Heart left ventricle (tissue), 16 donors: ENCODE measurements at regions not wholly inside any gene's neighbourhood (a gene's known extent, or its start where the extent isn't known, plus 50 kb on each side); places are given as distances from the start of the nearest gene placed in this dataset.

Experiments
- ATAC-seq, 4 donors: fragments of 200-7000 bp; cut with Tn5 transposase; one replicate each; pipeline ENCODE4 v1.9.1; 2020 to 2022; ENCODE audit warnings: moderate library complexity in 4 of 4, mild to moderate bottlenecking in 3 of 4, moderate number of reproducible peaks in 1 of 4
- DNase-seq, 5 donors: peaks; one replicate each; pipeline ENCODE4 v3.0.0-alpha.2; 2020
- H3K27ac ChIP-seq, 12 donors: fragments of 200-600 bp; sonication (generic) in 4 of 12; one replicate each; pipeline versions ENCODE4 v1.5.0 to v1.8.0; 2016 to 2022; ENCODE audit warnings: mild to moderate bottlenecking in 2 of 12
- H3K27me3 ChIP-seq, 9 donors: fragments of 200-600 bp; sonication (generic) in 2 of 9; one replicate each; pipeline versions ENCODE4 v1.5.1 to v1.8.0; 2016 to 2022; ENCODE audit warnings: mild to moderate bottlenecking in 3 of 9
- H3K36me3 ChIP-seq, 9 donors: fragments of 200-600 bp; sonication (generic) in 2 of 9; one replicate each; pipeline versions ENCODE4 v1.5.0 to v1.8.0; 2018 to 2022; ENCODE audit warnings: mild to moderate bottlenecking in 2 of 9
- H3K4me1 ChIP-seq, 12 donors: fragments of 200-600 bp; sonication (generic) in 4 of 12; one replicate each; pipeline versions ENCODE4 v1.5.0 to v1.8.0; 2016 to 2022; ENCODE audit warnings: mild to moderate bottlenecking in 3 of 12
- H3K4me3 ChIP-seq, 12 donors: fragments of 200-600 bp; sonication (generic) in 4 of 12; one replicate each; pipeline versions ENCODE4 v1.5.0 to v1.8.0; 2017 to 2022; ENCODE audit warnings: mild to moderate bottlenecking in 9 of 12, moderate library complexity in 4 of 12
- H3K9me3 ChIP-seq, 12 donors: fragments of 200-600 bp; sonication (generic) in 4 of 12; one replicate each; pipeline versions ENCODE4 v1.5.0 to v1.8.0; 2016 to 2022; ENCODE audit warnings: mild to moderate bottlenecking in 1 of 12
- CTCF ChIP-seq, 12 donors: fragments of 200-600 bp; sonication (generic) in 4 of 12; IDR thresholded peaks; one replicate each; pipeline versions ENCODE4 v1.5.0 to v1.8.0; 2018 to 2022; ENCODE audit warnings: antibody characterized with exemption in 12 of 12, mild to moderate bottlenecking in 5 of 12
- POLR2A ChIP-seq, 2 donors: fragments of 450-650 bp; IDR thresholded peaks; one replicate each; pipeline ENCODE4 v1.6.1; 2017; ENCODE audit warnings: antibody characterized with exemption in 2 of 2, mild to moderate bottlenecking in 2 of 2, moderate library complexity in 2 of 2
- WGBS, 4 donors: extraction: QIAGEN DNeasy Blood & Tissue Kit in 2 of 4; methylation state at CpG; one replicate each; pipeline versions ENCODE4 v1.1.5 to v1.1.7; 2013 to 2018; 5-methylcytosine and 5-hydroxymethylcytosine counted together
- intact Hi-C, 10 donors: fragments of 100-400 bp; cut with DNase I; formaldehyde crosslinking; loops; one replicate each; pipeline versions ENCODE4 v1.11.1 to v1.14.2; 2022
- donor health status: ischemic (EF 13 %, LVEDD 7.1; RV severe dilation, severe dysfunction).
- donor health status: healthy with polysubstance abuse.
- donor health status: DM: no; HTN: yes; CAD: no.
- donor health status: DM: no; HTN: no; CAD: no.
- donor health status: ischemic (EF 25% LVEDD 6.9; RV normal size, moderate dysfunction).
- donor health status: ischemic (EF 25% LVEDD 5.7; RV mildly dilated, moderate dysfunction).
- donor health status: healthy.
- donor health status: DM: yes; HTN: yes; CAD: no.
- donor health status: ischemic (EF 35%, LVEDD 5.7; RV mildly dilated, moderate dysfunction).
- donor health status: nonischemic (EF 11% LVEDD 7.7; RV severe dilation, severe dysfunction).
- donor health status: DM: yes; HTN: yes; CAD: no.
- donor health status: PGD.
- donor health status: ischemic (EF 29% LVEDD 5.4; RV normal size, mild dysfunction).
- donor health status: nonischemic (EF 23%, LVEDD 6.1; RV moderate dilation, normal function).

- Histone ChIP-seq H3K9me3 (no peaks in the 10 kb centered on the region), H3K36me3 (no peaks in the 10 kb centered on the region), H3K4me3 (no peak overlapping the region), H3K27ac (no peak overlapping the region), H3K4me1 (no peaks in the 10 kb centered on the region), H3K27me3 (no peaks in the 10 kb centered on the region)
- DNase-seq (no peak), ATAC-seq (no peak)
- TF ChIP-seq CTCF (IDR thresholded peaks at IDR 0.05) (no peak), POLR2A (IDR thresholded peaks at IDR 0.05) (no peak)
- WGBS, 4 donors, result 66 to 74% (median 69%) methylated on average over 4 of the region's 4 CpGs
- intact Hi-C loops, result no loop called here
Measured at GRCh38 chr7:83873459-83873858, 224.5 kb upstream of the SEMA3E start.

- DNase-seq, result no peak
- Histone ChIP-seq H3K36me3 (no peaks in the 10 kb centered on the region), H3K27me3 (no peaks in the 10 kb centered on the region), H3K4me1 (no peaks in the 10 kb centered on the region), H3K9me3 (no peaks in the 10 kb centered on the region), H3K4me3 (no peak overlapping the region), H3K27ac (no peak overlapping the region)
- 76 to 86% (median 82%) methylated on average over 4 of the region's 4 CpGs for WGBS, 4 donors
- ATAC-seq, result no peak
- intact Hi-C loops, result no loop called here
- TF ChIP-seq POLR2A (IDR thresholded peaks at IDR 0.05) (no peak), CTCF (IDR thresholded peaks at IDR 0.05) (no peak)
Measured at GRCh38 chr7:83872501-83872900, 223.6 kb upstream of the SEMA3E start.

GRCh38 chr7:83870515-83870914 lies 221.6 kb upstream of the SEMA3E start:
- 39 to 46% (median 41%) methylated on average over 1 of the region's 1 CpG for WGBS, 4 donors
- no peaks in the 10 kb centered on the region for H3K27me3 ChIP-seq

GRCh38 chr7:83866582-83866981 lies 217.6 kb upstream of the SEMA3E start:
- no peaks in the 10 kb centered on the region for H3K27me3 ChIP-seq
- H3K9me3 ChIP-seq, result no peaks in the 10 kb centered on the region
- TF ChIP-seq CTCF (IDR thresholded peaks at IDR 0.05), result no peak
- no peak for TF ChIP-seq POLR2A (IDR thresholded peaks at IDR 0.05)
- H3K36me3 ChIP-seq, result no peaks in the 10 kb centered on the region
- H3K4me3 ChIP-seq, result no peak overlapping the region
- H3K4me1 ChIP-seq, result no peaks in the 10 kb centered on the region
- DNase-seq (no peak), ATAC-seq (no peak)
- intact Hi-C loops, result no loop called here
- H3K27ac ChIP-seq, result no peak overlapping the region
- 69 to 78% (median 71%) methylated on average over 2 of the region's 2 CpGs for WGBS, 4 donors

More at GRCh38 chr7:83870515-83870914, 221.6 kb upstream of the SEMA3E start:
- Histone ChIP-seq H3K4me3 (no peak overlapping the region), H3K9me3 (no peaks in the 10 kb centered on the region), H3K4me1 (no peaks in the 10 kb centered on the region), H3K36me3 (no peaks in the 10 kb centered on the region), H3K27ac (no peak overlapping the region)
- intact Hi-C loops, result no loop called here
- TF ChIP-seq POLR2A (IDR thresholded peaks at IDR 0.05) (no peak), CTCF (IDR thresholded peaks at IDR 0.05) (no peak)
- no peak for DNase-seq
- no peak for ATAC-seq
